ENCODE measurements at regions not wholly inside any gene's neighbourhood (a gene's known extent, or its start where the extent isn't known, plus 50 kb on each side); places are given as distances from the start of the nearest gene placed in this dataset.
"Not testable (repeated sequence)": the region's sequence is repeated elsewhere in the genome, so short reads cannot be mapped to it uniquely, and the experiment has no call there.

DNA sequence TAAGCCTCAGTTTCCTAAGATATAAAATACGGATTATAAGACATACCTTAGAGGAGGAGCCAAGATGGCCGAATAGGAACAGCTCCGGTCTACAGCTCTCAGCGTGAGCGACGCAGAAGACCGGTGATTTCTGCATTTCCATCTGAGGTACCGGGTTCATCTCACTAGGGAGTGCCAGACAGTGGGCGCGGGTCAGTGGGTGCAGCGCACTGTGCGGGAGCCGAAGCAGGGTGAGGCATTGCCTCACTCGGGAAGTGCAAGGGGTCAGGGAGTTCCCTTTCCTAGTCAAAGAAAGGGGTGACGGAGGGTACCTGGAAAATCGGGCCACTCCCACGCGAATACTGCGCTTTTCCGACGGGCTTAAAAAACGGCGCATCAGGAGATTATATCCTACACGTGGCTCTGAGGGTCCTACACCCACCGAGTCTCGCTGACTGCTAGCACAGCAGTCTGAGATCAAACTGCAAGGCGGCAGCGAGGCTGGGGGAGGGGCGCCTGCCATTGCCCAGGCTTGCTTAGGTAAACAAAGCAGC lies 1877.1 kb upstream of the C9orf72 start:
- DNase-seq: not testable (repeated sequence)

DNA sequence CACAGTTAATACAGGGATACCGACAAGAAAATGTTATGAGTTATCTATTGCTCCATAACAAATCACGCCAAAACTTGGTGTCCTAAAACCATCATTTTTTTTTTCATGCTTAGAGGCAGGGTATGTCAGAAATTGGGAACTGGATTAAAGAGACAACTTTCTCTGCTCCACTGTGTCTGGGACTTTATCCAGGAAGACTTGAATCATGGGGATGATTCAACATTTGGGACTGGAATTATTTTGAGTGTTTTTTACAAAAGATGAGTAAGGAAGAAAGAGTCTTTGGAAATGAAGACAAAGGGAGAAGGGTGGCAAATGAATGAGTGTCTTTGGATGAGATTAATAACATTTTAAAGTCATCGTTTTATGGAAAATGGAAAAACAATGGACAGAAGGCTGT lies 1883.7 kb upstream of the C9orf72 start:
- DNase-seq: no peak

DNA sequence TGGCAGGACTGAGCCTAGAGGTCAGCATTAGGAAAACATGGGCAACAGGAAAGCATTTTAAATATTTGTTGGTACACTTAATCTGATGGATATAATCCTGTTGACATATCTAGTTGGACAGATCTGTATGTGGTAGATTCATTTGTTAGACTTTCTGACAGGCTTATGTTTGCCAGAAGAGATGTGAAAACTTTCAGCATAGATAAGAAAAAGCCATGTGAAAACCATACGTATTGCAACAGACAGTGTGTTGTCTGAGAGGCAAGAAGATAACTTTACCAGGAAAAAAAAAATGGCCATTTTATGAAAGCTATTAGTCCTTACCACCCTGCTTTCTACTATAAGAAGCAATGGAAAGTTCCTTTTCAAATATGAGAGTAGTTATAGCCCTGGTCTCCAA lies 1902.2 kb upstream of the C9orf72 start:
- DNase-seq: no peak

DNA sequence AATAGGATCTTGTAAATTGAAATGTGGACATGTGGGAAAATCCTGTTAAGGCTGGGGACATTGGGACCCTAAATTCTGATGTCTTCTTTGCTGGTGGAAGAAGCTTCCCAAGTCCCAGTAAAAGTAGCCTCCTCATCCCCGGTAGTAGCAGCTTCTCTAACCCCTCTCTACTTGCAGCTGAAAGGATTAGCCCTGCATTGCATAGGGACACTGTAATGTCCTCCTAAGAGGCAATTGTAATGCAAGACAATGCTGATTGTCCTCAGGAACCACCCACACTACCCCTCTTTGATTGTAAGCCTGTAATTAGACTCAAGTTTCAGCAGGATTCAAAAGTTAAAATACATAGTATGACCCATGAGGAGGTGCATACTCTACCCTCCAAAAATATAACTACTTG lies 1938.4 kb upstream of the C9orf72 start:
- DNase-seq: no peak

DNA sequence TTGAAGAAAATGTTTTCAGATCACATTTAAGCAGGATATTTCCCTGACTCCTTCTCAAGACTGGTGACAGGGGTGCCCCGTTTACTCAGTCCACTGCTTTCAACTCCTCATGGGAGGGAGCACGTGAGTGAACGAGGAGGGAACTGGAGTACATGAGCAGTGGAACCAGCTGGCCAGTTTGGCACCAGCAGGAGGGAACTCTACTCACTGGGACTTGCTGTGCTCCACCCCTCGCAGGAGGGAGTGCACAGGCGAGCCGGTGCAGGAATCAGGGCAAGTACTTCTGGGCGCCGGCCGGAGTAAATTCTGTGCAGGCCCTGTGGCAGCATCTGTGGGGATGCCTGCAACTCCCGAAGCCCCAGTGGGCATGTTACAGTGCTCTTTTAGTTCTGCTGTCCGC lies 1941.1 kb upstream of the C9orf72 start:
- peak; percentile 69 for DNase-seq

DNA sequence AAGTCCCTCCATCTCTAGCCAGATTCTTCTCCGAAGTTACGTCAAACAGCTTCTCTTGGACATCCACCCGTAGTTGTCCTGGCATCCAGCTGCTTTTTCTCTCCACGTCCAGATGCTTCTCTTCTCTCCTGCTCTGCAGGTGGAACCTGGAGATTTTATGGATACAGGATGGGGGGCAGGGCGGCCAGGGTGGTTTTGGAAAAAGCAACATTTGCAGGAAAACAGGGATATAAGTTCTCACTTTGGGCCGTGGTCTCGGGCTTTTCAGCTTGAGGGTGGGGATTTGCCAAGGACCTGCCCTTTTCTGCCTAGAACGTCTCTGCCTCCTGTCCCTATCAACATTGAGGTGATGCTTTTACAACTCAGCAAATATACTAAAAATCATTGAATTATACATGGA lies 1941.6 kb upstream of the C9orf72 start:
- DNase-seq: no peak

DNA sequence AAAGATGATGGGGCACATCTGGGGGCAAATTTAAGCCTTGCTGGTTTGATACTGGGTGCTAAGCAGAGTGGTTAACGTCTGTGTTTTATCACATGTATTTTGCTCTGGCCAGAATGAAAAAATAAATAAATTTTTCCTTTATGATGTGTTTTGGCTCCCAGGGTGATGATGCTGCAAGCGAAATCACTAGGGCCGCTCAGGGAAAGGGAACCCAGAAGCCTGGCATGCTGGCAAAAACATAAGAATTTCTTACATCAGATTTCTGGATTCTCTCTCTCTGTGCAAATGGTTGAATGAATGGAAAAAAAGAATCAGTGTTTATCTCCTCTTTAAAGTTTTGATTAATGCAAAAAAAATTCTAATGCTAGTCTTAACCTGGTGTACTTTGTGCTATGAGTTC lies 1975.2 kb upstream of the C9orf72 start:
- no peak for DNase-seq

DNA sequence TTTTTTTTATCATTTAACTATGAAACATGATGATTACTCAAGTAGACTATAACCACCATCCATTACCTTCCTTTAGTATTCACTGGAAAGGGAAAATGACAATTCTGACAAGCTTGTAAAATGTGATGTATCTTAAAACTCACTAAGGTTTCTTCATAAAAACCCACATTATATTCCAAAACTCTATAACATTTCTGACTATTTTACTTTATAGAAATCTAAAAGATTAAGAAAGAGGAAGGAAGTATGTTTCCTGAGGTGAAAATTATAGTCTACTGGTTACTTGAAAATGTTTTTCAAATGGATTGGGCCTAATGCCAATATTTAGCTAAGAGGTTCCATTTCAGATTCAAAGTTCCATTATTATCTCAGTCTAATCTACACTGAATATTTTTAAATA lies 1982.2 kb upstream of the C9orf72 start:
- no peak for DNase-seq

DNA sequence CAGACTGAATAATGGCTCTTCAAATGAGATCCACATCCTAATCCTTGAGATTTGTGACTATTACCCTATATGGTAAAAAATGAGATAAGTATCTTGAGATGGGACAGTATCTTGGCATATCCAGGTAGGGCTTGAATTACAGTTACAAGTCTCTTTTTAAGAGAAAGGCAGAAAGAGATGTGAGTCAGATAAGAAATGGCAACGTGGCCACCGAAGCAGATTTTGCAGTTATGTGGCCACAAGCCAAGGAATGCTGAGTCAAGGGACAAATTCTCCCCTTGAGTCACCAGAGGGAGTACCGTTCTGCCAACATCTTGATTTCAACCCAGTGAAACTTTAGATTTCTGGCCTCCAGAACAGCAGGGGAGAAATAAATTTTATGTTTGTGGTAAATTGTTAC lies 1983.0 kb upstream of the C9orf72 start:
- no peak for DNase-seq

DNA sequence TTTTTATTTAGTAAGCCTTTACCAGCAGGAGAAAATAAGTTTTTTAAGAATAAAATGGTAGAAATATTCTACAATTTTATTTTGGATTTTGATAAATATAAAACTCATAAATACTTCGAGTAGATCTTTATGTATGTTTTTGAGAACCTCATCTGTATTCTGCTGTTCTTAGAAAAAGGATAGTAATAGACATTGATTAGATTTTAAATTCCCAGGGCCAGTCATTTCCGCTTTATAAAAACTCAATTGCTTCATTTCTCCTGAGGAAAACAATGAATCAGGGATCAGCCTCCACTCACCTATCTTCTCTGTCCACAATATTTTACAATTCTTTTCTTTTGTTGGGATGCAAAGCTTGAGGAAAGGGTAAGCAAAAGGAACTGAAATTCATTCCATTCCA lies 1983.5 kb upstream of the C9orf72 start:
- no peak for DNase-seq

DNA sequence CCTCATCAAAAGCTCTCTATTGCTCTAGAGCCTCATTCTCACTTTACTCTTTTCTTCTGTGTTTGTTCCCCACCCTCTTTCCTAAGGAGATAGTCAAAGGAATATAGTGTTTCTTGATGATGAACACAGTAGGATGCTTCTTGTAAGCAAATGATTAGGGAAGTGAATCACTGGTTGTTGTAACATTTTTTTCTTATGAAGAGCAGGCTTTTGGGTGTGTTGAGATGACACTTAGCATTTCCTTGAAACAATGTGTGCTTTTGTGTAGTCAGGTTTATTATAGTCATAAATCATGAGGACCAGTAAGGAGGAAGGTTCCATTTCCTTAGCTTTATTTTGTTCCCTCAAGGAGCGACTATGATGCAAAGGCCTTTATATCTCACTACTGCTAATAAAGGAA lies 1991.3 kb upstream of the C9orf72 start:
- no peak for DNase-seq

DNA sequence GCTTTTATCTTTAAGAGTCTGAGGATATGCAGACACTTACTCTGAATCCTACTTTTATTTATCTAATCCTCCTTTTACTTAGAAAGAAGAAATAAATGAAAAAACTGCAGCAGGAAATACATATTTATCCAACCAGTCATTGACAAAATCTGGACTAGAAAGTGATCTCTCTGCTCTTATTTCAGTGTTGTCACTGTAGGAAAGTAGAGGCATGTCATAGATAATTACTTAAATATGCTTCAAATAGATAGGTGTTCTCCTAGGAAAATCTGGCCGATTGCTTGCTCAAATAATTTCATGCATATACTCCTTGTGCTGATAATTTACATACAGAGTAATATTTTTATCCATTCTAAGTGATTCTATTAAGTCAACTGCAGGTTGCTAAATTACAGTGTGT lies 2001.9 kb upstream of the C9orf72 start:
- DNase-seq: peak; percentile 4

DNA sequence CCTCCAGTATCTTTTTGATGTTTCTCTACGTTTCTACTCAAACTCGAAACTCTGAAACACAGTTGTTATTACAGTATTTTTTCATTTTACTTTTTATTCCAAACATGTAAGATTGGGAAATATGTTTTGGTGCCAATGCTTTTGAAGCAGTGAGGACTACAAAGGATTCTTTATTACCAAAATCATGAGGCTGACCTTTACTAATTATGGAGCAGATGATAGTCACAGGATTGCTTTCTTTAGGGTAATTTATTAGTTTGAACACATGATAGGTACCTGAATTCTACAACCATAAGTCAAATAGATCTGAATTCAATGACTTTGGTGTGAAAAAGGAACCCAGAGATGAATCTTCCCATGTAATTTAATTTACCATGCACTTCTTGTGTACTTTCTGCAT lies 2015.1 kb upstream of the C9orf72 start:
- no peak for DNase-seq

DNA sequence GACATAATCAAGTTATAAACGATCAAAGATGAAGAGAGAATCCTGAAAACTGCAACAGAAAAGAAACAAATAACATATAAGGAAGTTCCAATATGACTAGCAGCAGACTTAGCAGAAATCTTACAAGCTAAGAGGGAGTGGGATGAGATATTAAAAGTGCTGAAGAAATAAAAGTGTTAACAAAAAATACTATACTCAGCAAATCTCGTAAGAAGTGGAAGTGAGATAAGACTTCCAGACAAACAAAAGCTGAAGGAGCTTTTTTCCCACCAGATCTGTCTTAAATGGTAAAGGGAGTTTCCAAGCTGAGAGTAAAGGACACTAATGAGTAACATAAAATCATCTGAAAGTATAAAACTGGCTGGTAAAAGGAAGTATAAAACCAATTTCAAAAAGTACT lies 2036.0 kb upstream of the C9orf72 start:
- no peak for DNase-seq

DNA sequence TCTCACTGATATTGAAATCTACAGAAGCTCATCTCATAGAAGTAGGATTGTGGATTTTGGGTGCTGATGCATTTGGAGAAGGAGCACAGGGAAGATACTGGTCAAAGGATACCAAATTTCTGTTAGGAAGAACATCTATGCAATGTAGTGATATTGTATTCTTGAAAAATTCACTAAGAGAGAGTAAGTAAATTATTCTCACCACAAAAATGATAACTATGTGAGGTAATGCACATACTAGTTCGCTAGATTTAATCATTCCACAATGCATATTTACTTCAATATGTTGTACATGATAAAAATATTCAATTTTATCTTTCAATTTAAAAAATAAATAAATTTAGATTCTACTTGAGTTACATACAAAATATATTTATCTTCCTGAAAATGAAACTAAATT lies 2040.5 kb upstream of the C9orf72 start:
- no peak for DNase-seq

DNA sequence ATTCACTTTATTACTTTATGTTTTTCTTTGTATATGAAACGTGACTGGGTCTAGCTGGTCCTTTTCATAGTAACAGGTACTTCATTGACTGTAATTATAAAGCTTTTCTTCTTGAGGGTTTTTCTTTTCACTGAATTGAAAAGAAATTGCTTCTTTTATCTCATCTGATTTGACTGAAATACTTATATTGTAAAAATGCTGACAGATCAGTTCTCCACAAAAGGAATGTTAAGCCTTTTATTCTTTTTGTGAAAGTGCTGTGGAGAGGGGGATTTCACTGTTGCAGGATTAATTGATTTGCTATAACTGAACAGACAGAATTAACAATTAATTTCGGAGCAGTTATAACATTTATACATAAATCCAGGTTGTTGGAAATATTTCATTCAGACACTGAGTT lies 2043.6 kb upstream of the C9orf72 start:
- DNase-seq: no peak

DNA sequence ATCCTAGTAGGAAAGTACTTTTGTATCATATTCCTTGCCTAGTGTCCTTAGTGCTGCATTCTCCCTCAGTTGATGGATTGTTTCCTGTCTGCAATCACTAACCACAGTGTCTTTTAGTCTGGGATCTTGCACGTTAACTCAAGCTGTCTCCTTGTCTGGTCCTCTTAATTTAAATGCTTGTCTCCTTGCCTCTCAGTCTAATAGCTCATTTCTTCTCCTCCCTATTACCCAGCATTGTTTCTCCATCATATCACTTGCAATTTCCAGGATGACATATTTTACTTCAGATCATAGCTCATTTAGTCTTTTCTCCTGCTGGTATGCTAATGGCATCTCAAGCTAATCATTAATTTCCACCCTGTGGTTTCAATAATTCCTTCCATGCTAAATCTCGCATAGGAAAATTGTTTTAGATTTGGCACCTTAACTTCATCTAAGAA lies 2052.0 kb upstream of the C9orf72 start:
- DNase-seq: peak; percentile 33

DNA sequence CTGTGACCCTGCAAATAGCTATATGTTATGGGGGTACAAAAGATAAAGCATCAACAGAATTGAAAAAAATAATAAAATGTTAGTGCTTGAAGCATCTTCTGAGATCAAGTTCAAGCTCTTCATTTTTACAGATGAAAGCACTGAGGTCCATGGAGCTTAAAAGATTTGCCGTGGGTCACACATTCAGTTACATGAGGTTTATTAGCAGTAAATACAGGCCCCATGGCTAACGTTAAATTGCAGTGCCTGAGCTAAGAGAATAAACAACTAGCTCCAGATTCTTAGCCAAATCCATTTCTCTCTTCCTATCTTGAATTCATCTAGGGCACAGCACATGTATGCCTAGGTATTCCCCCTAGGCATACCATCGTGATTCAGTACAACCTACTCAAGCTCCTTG lies 2052.7 kb upstream of the C9orf72 start:
- DNase-seq: no peak

DNA sequence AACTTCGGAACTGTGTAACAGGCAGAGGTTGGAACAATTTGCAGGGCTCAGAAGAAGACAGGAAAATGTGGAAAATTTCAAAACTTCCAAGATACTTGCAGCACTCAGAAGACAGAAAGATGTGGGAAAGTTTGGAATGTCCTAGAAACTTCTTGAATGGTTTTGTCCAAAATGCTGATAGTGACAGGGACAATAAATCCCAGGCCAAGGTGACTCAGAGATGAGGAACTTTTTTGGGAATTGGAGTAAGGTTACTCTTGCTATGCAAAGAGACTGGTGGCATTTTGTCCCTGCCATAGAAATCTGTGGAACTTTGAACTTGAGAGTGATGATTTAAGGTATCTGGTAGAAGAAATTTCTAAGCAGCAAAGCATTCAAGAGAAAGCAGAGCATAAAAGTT lies 2055.6 kb upstream of the C9orf72 start:
- not testable (repeated sequence) for DNase-seq

DNA sequence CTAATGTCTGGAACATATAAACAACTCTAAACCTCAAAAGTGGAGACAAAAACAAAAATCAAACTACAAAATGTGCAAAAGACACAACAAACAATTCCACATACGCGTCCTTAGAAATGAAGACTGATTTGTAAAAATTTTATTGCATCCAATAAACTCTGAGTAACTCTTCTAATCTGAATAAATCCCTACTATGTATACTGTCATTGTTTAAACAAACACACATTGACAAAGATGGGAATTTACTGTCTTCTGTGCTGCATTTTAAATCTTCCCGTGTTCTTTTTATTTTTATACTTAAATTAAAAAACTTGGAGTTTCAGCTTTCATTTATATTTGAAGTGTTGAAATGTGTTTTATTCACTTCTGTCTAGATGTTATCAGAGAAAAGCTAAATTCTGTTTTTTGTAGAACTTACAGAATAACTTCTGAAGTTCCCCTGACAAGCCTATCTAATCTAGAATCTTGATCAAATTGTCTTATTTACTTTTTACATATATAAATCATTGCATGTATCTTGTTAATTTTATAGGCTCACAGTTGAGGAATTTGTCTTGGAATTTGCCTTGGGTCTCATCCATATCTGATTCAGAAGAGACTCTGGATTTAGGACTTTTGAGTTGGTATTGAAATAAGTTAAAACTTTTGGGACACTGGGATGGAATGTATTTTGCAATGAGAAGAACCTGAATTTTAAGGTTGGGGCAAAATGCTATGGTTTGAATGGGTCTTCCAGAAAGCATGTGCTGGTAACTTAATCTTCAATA lies 2064.4 kb upstream of the C9orf72 start:
- no peak for DNase-seq

DNA sequence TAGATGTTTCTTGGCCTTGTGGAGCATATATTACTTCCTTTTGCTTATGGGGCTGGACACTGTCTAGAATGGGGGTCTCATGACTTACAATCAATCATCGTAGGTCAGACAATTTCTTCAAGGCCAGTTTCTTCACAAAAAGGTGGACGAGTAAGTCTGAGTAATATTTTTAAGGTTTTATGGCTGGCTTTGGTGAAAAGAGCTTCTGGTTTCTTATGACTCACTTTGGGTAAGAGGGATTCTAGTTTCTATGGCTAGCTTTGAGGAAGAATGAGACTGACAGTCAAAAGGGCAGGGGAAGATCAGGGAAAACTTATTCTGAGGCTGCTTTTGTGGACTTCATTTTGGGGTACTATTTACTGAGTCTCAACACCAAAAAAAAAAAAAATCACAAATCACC lies 2067.2 kb upstream of the C9orf72 start:
- DNase-seq: no peak

DNA sequence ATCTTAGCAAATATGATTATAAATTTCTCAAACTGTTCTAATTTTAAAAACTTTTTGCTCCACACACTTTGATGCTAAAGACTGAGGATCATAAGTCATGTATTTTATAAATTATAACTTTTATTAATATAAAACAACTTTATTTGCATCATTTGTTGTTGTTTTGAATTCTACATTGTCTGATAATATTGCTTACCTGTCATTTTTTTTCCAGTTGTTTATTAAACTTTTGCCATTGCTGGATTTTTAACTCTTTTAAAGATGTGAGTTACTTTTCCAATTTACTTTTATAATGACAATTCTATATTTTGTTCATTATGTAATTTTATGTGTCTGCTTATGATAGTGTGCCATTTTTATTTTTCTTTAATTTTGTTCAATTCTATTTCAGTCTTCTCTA lies 2071.2 kb upstream of the C9orf72 start:
- DNase-seq: no peak

DNA sequence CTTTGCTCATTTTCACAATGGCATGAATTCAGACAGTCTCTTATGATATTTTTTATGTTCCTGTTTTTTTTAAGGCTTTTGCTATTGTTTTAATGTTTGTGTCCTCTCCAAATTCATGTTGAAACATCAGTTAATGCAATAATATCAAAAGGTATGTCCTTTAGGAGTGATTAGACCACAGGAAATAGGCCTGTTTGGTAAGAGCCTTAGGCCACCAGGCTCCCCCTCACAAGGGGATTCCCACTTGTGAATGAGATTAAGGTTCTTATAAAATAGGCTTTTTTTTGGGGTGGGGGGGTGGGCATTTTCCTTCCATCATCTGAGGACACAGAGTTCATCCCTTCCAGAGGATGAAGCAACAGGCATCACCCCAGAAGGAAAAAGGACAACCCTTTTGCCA lies 2074.2 kb upstream of the C9orf72 start:
- no peak for DNase-seq

DNA sequence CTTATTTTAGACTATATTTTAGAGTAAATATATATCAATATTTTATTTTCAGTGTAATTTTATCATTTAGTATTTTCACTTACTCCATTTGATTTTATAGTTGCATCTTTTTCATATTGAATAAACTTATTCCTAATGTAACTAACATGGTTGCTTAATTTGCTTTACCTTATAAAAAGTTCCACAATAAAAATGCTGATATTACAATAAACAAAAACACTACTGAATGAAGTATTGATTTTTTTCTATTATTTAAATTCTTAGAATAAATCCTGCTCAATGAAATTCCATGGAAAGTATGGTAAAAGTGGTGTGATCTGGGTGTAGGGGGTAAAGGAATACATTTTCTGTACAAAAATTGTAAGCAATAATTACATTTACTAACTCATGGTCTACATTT lies 2074.9 kb upstream of the C9orf72 start:
- no peak for DNase-seq

DNA sequence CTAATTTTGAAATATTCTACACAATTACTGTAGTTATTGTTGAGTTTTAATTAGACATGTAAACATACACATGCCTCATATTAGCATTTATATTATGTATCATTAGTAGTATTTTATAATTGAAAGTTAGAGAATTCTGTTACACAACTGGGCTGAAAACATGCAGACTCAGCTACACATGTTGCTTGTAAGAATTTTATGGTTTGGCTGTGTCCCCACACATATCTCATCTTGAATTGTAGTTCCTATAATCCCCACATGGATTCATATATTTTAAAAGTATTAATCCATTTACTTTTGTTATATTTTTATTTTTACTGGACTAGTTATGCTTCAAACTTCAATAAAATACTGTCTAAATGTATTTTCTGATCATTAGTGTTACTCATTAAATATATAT lies 2075.3 kb upstream of the C9orf72 start:
- no peak for DNase-seq

All from eye (tissue), 1 donor.